ENCODE measurements at regions not wholly inside any gene's neighbourhood (a gene's known extent, or its start where the extent isn't known, plus 50 kb on each side); places are given as distances from the start of the nearest gene placed in this dataset.

GRCh38 chr13:50213526-50213925 is 198.3 kb downstream of the KCNRG start:
- H3K27ac ChIP-seq, result no peak overlapping the region
- intact Hi-C loops (cut with DNase I), result no loop called here
- no peak for DNase-seq (ENCODE audit: low spot score in 2 of 2)
- peaks cover 0 to 2% of the 10 kb centered on the region in 2 donors for H3K4me1 ChIP-seq
- H3K27me3 ChIP-seq, result no peaks in the 10 kb centered on the region
- TF ChIP-seq, protein P1, sequence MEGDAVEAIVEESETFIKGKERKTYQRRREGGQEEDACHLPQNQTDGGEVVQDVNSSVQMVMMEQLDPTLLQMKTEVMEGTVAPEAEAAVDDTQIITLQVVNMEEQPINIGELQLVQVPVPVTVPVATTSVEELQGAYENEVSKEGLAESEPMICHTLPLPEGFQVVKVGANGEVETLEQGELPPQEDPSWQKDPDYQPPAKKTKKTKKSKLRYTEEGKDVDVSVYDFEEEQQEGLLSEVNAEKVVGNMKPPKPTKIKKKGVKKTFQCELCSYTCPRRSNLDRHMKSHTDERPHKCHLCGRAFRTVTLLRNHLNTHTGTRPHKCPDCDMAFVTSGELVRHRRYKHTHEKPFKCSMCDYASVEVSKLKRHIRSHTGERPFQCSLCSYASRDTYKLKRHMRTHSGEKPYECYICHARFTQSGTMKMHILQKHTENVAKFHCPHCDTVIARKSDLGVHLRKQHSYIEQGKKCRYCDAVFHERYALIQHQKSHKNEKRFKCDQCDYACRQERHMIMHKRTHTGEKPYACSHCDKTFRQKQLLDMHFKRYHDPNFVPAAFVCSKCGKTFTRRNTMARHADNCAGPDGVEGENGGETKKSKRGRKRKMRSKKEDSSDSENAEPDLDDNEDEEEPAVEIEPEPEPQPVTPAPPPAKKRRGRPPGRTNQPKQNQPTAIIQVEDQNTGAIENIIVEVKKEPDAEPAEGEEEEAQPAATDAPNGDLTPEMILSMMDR (IDR thresholded peaks at IDR 0.05), result no peak
- peaks cover 0 to 7% of the 10 kb centered on the region in 2 donors for H3K9me3 ChIP-seq
- H3K4me3 ChIP-seq, result no peak overlapping the region
- H3K36me3 ChIP-seq, result no peaks in the 10 kb centered on the region

GRCh38 chr13:50214514-50214913 is 199.3 kb downstream of the KCNRG start:
- H3K4me1 ChIP-seq, result no peaks in the 10 kb centered on the region
- DNase-seq (ENCODE audit: low spot score in 2 of 2), result no peak
- no peak overlapping the region for H3K4me3 ChIP-seq
- intact Hi-C loops (cut with DNase I), result no loop called here
- no peak overlapping the region for H3K27ac ChIP-seq
- TF ChIP-seq, protein P1 (IDR thresholded peaks at IDR 0.05), result no peak
- H3K36me3 ChIP-seq, result no peaks in the 10 kb centered on the region
- no peaks in the 10 kb centered on the region for H3K27me3 ChIP-seq
- peaks cover 0 to 7% of the 10 kb centered on the region in 2 donors for H3K9me3 ChIP-seq

GRCh38 chr13:50215399-50215798 is 200.2 kb downstream of the KCNRG start:
- Histone ChIP-seq H3K4me1 (no peaks in the 10 kb centered on the region), H3K27me3 (no peaks in the 10 kb centered on the region), H3K27ac (no peak overlapping the region), H3K9me3 (peaks cover 0 to 7% of the 10 kb centered on the region in 2 donors), H3K36me3 (no peaks in the 10 kb centered on the region), H3K4me3 (no peak overlapping the region)
- DNase-seq (ENCODE audit: low spot score in 2 of 2), result no peak
- TF ChIP-seq, protein P1 (IDR thresholded peaks at IDR 0.05), result no peak
- intact Hi-C loops (cut with DNase I), result no loop called here

GRCh38 chr13:50219743-50220142 is 204.5 kb downstream of the KCNRG start:
- H3K4me1 ChIP-seq, result no peaks in the 10 kb centered on the region
- no peak overlapping the region for H3K4me3 ChIP-seq
- H3K27ac ChIP-seq, result no peak overlapping the region
- no peaks in the 10 kb centered on the region for H3K36me3 ChIP-seq
- H3K9me3 ChIP-seq, result no peaks in the 10 kb centered on the region
- intact Hi-C loops (cut with DNase I), result loop anchor here (10.0 kb wide), 1 partner anchor 135 kb away; no protein-coding TSS in a partner anchor
- no peak for DNase-seq (ENCODE audit: low spot score in 2 of 2)
- TF ChIP-seq, protein P1 (IDR thresholded peaks at IDR 0.05), result no peak
- H3K27me3 ChIP-seq, result no peaks in the 10 kb centered on the region

DNA sequence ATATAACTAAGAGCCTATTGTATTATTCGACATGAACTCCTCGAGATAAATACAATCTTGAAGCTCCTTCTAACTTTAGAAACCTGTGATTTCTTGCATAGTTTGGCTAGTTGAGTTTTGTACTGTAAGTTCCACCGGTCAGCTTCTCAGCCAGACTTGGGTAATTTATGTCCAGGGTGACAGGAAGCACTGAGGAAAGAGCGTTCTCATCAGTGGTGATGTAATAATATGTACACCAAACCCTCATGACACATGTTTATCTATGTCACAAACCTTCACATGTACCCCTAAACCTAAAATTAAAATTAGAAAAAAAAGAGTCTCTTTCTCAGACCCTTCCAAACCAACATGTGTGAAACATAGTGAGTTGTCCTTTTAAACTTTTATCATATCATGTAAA is 205.7 kb downstream of the KCNRG start:
- no peaks in the 10 kb centered on the region for H3K4me1 ChIP-seq
- no peak overlapping the region for H3K27ac ChIP-seq
- H3K9me3 ChIP-seq, result no peaks in the 10 kb centered on the region
- no peaks in the 10 kb centered on the region for H3K36me3 ChIP-seq
- intact Hi-C loops (cut with DNase I), result loop anchor here (10.0 kb wide), 1 partner anchor 136 kb away; no protein-coding TSS in a partner anchor
- no peak overlapping the region for H3K4me3 ChIP-seq
- no peak for DNase-seq (ENCODE audit: low spot score in 2 of 2)
- TF ChIP-seq, protein P1 (IDR thresholded peaks at IDR 0.05), result no peak
- H3K27me3 ChIP-seq, result no peaks in the 10 kb centered on the region
